ENCODE measurements at regions not wholly inside any gene's neighbourhood (a gene's known extent, or its start where the extent isn't known, plus 50 kb on each side); places are given as distances from the start of the nearest gene placed in this dataset.
A peak's percentile ranks its signal among the peaks of the same experiment; 100 is the strongest.

GRCh38 chr2:238728330-238729260 lies 119.3 kb upstream of the TWIST2 start:
- TF ChIP-seq, protein P1, sequence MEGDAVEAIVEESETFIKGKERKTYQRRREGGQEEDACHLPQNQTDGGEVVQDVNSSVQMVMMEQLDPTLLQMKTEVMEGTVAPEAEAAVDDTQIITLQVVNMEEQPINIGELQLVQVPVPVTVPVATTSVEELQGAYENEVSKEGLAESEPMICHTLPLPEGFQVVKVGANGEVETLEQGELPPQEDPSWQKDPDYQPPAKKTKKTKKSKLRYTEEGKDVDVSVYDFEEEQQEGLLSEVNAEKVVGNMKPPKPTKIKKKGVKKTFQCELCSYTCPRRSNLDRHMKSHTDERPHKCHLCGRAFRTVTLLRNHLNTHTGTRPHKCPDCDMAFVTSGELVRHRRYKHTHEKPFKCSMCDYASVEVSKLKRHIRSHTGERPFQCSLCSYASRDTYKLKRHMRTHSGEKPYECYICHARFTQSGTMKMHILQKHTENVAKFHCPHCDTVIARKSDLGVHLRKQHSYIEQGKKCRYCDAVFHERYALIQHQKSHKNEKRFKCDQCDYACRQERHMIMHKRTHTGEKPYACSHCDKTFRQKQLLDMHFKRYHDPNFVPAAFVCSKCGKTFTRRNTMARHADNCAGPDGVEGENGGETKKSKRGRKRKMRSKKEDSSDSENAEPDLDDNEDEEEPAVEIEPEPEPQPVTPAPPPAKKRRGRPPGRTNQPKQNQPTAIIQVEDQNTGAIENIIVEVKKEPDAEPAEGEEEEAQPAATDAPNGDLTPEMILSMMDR (conservative IDR thresholded peaks at IDR 0.05; ENCODE audit: low read depth, low read length) = no peak
- DNase-seq (ENCODE audit: low read depth) = peak; percentile 48
- H3K4me3 ChIP-seq (ENCODE audit: low read depth, low read length) = no peak overlapping the region

DNA sequence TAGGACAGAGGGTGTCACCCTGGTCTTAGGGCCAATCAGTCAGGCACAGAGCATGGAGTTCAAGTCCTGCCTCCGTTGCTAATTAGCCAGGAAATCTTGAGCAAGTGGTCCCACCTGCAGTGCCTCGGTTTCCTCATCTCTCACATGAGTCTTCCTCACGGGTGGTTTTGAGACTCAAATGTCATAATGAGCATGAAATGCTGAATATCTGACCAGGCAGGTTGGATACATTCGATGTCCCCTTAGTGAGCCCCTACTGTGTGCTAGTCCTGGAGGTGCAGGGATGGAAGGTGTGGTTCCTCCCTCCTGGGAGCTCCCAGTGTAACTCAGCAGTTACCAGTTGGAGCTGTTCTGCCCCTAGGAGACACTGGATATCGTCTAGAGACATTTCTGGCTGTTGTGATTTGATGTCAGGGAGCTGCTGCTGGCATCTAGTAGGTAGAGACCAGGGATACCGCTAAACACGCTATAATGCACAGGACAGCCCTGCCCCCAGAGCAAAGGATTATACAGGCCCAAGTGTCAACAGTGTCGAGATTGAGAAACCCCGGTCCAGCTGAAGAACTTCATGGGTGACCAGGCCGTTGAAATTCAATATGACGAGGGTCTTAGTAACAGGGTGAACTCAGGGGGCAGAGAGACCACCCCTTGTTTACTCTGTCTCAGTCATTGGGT lies 118.5 kb upstream of the TWIST2 start:
- no peak overlapping the region for H3K4me3 ChIP-seq (ENCODE audit: low read depth, low read length)

DNA sequence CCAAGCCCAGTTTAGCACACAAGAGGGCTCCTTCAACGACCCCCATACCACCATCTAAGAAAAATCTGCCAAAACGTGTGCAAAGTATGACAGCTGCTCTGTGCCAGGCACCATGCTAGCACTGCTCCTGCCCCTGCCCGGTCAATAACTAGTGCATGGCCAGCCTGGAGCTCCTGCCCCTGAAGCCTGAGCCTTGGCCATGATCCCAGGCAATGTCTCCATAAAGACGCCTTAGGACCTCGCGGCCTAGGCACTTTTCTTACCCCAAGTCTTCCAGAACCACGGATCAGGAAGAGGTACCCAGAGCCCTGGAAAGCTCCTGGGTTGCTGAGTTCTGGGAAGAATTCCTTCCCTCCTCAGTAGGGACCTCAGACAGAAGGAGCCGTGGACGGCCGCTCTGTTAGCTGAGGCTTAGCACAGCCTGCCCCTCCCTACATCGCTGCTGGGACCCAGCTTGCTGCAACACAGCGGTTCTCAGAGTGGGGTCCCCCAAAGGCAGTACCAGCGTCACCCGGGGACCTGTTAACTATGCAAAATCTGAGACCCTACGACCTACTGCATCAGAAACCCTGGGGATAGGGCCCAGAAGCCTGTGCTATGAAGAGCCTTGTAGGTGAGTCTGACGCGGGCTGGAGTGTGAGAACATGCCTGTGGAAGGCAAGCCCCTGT lies 117.8 kb upstream of the TWIST2 start:
- no peak for DNase-seq (ENCODE audit: low read depth)
- TF ChIP-seq, protein P1 (conservative IDR thresholded peaks at IDR 0.05; ENCODE audit: low read depth, low read length) = no peak
- no peak overlapping the region for H3K4me3 ChIP-seq (ENCODE audit: low read depth, low read length)

More for the DNA sequence above, 118.5 kb upstream of the TWIST2 start:
- no peak for DNase-seq (ENCODE audit: low read depth)
- TF ChIP-seq, protein P1 (conservative IDR thresholded peaks at IDR 0.05; ENCODE audit: low read depth, low read length) = no peak

GRCh38 chr2:238730881-238731280 lies 117.0 kb upstream of the TWIST2 start:
- DNase-seq (ENCODE audit: low read depth) = no peak
- TF ChIP-seq, protein P1 (conservative IDR thresholded peaks at IDR 0.05; ENCODE audit: low read depth, low read length) = no peak
- H3K4me3 ChIP-seq (ENCODE audit: low read depth, low read length) = no peak overlapping the region

DNA sequence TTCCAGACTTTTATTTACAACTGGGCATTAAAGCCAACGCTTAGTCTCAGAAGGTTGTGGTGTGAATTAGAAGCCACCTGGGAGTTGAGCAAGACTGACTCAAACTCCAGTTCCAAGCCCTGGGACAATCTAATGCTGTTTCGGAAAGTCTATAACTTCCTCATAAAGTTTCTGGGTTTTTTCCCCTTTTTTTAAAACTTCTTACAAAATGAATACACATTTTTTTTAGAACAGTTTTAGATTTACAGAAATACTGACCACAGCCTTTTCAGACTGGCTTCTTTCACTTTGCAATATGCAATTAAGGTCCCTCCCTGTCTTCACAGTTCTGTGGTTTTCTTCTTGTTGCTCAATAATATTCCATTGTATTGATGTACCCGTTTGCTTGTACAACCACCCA lies 115.9 kb upstream of the TWIST2 start:
- TF ChIP-seq, protein P1 (conservative IDR thresholded peaks at IDR 0.05; ENCODE audit: low read depth, low read length) = no peak
- DNase-seq (ENCODE audit: low read depth) = no peak
- H3K4me3 ChIP-seq (ENCODE audit: low read depth, low read length) = no peak overlapping the region

- H3K4me3 ChIP-seq (ENCODE audit: low read depth, low read length) = no peak overlapping the region
- DNase-seq (ENCODE audit: low read depth) = no peak
- TF ChIP-seq, protein P1 (conservative IDR thresholded peaks at IDR 0.05; ENCODE audit: low read depth, low read length) = no peak
These were observed 109.0 kb upstream of the TWIST2 start for GRCh38 chr2:238738917-238739316.
